Progenitor cell of endocrine pancreas (in vitro differentiated cells): ENCODE measurements at regions not wholly inside any gene's neighbourhood (a gene's known extent, or its start where the extent isn't known, plus 50 kb on each side); places are given as distances from the start of the nearest gene placed in this dataset.

Experiments used
- DNase-seq: peaks from one replicate; pipeline ENCODE4 v3.0.0; 2021; ENCODE audit warnings: low spot score; ENCODE audit not compliant: unreplicated experiment
- H3K27ac Mint-ChIP-seq: 2 replicates; pipeline ENCODE4 v1.8.0; 2021; ENCODE audit warnings: mild to moderate bottlenecking, moderate library complexity, mixed read lengths
- H3K27me3 Mint-ChIP-seq: 2 replicates; pipeline ENCODE4 v1.8.0; 2021; ENCODE audit warnings: mixed read lengths
- H3K36me3 Mint-ChIP-seq: 2 replicates; pipeline ENCODE4 v1.8.0; 2022; ENCODE audit warnings: mixed read lengths; ENCODE audit not compliant: insufficient read depth
- H3K4me1 Mint-ChIP-seq: 2 replicates; pipeline ENCODE4 v1.8.0; 2021; ENCODE audit warnings: low read depth, mixed read lengths
- H3K4me3 Mint-ChIP-seq: 2 replicates; pipeline ENCODE4 v1.8.0; 2021; ENCODE audit warnings: low read depth, mild to moderate bottlenecking, moderate library complexity, mixed read lengths
- H3K9me3 Mint-ChIP-seq: 2 replicates; pipeline ENCODE4 v1.8.0; 2021; ENCODE audit warnings: low read depth, mixed read lengths
- CTCF ChIP-seq: fragments of 200-600 bp; sonication (generic); IDR thresholded peaks from one replicate; pipeline ENCODE4 v1.5.0; 2021; ENCODE audit warnings: antibody characterized with exemption, mild to moderate bottlenecking; ENCODE audit not compliant: unreplicated experiment

- no peak overlapping the region for H3K27ac Mint-ChIP-seq
- no peaks in the 10 kb centered on the region for H3K4me1 Mint-ChIP-seq
- no peaks in the 10 kb centered on the region for H3K9me3 Mint-ChIP-seq
Measured at GRCh38 chr2:38174646-38175423, 98.9 kb upstream of the CYP1B1 start.

GRCh38 chr2:38174131-38174530, 98.2 kb upstream of the CYP1B1 start:
- TF ChIP-seq CTCF, result no peak
- H3K27me3 Mint-ChIP-seq, result peaks cover 6% of the 10 kb centered on the region
- H3K4me3 Mint-ChIP-seq, result no peak overlapping the region
- no peaks in the 10 kb centered on the region for H3K9me3 Mint-ChIP-seq
- no peaks in the 10 kb centered on the region for H3K36me3 Mint-ChIP-seq
- no peaks in the 10 kb centered on the region for H3K4me1 Mint-ChIP-seq
- H3K27ac Mint-ChIP-seq, result no peak overlapping the region
- no peak for DNase-seq

More at GRCh38 chr2:38174646-38175423, 98.9 kb upstream of the CYP1B1 start:
- Mint-ChIP-seq H3K36me3 (no peaks in the 10 kb centered on the region), H3K4me3 (no peak overlapping the region), H3K27me3 (peaks cover 7% of the 10 kb centered on the region)
- TF ChIP-seq CTCF, result no peak
- DNase-seq, result no peak

GRCh38 chr2:38173683-38174082, 97.7 kb upstream of the CYP1B1 start:
- Mint-ChIP-seq H3K4me1 (no peaks in the 10 kb centered on the region), H3K9me3 (no peaks in the 10 kb centered on the region), H3K27ac (no peak overlapping the region), H3K4me3 (no peak overlapping the region), H3K36me3 (no peaks in the 10 kb centered on the region), H3K27me3 (peaks cover 3% of the 10 kb centered on the region)
- DNase-seq, result no peak
- no peak for TF ChIP-seq CTCF

GRCh38 chr2:38171208-38171855, 95.4 kb upstream of the CYP1B1 start:
- Mint-ChIP-seq H3K27me3 (peaks cover 3% of the 10 kb centered on the region), H3K9me3 (no peaks in the 10 kb centered on the region), H3K4me1 (no peaks in the 10 kb centered on the region), H3K36me3 (no peaks in the 10 kb centered on the region), H3K4me3 (no peak overlapping the region), H3K27ac (no peak overlapping the region)
- no peak for DNase-seq
- TF ChIP-seq CTCF, result no peak

- Mint-ChIP-seq H3K9me3 (no peaks in the 10 kb centered on the region), H3K4me1 (no peaks in the 10 kb centered on the region), H3K36me3 (no peaks in the 10 kb centered on the region)
Measured at GRCh38 chr2:38170733-38171132, 94.8 kb upstream of the CYP1B1 start.

More at GRCh38 chr2:38170733-38171132, 94.8 kb upstream of the CYP1B1 start:
- H3K27ac Mint-ChIP-seq, result no peak overlapping the region
- TF ChIP-seq CTCF, result no peak
- no peak overlapping the region for H3K4me3 Mint-ChIP-seq
- DNase-seq, result no peak
- peaks cover 3% of the 10 kb centered on the region for H3K27me3 Mint-ChIP-seq
